NCI-H128 (cell line): ENCODE measurements at regions not wholly inside any gene's neighbourhood (a gene's known extent, or its start where the extent isn't known, plus 50 kb on each side); places are given as distances from the start of the nearest gene placed in this dataset.

Source experiments
- DNase-seq: peaks from one replicate; lab custom pipeline; 2025; ENCODE audit not compliant: unreplicated experiment; lab: John Stamatoyannopoulos, UW

- DNase-seq: no peak
Measured at GRCh38 chr12:65546528-65546927, 268.0 kb downstream of the MSRB3 start.

- peak; percentile 63 for DNase-seq
Measured at GRCh38 chr12:65556676-65557437, 267.4 kb upstream of the HMGA2 start.

- no peak for DNase-seq
Measured at GRCh38 chr12:65557438-65558181, 266.7 kb upstream of the HMGA2 start.

GRCh38 chr12:65560286-65560685, 264.0 kb upstream of the HMGA2 start:
- DNase-seq: no peak

- DNase-seq: no peak
Measured at GRCh38 chr12:65561798-65562382, 262.4 kb upstream of the HMGA2 start.

GRCh38 chr12:65565601-65566560, 258.4 kb upstream of the HMGA2 start:
- no peak for DNase-seq

- DNase-seq: no peak
Measured at GRCh38 chr12:65566751-65567150, 257.5 kb upstream of the HMGA2 start.

- DNase-seq: no peak
Measured at GRCh38 chr12:65567820-65568219, 256.5 kb upstream of the HMGA2 start.

- DNase-seq: no peak
Measured at GRCh38 chr12:65568517-65568916, 255.8 kb upstream of the HMGA2 start.

GRCh38 chr12:65570451-65571130, 253.7 kb upstream of the HMGA2 start:
- DNase-seq: no peak

- DNase-seq: no peak
Measured at GRCh38 chr12:65574867-65575266, 249.4 kb upstream of the HMGA2 start.

- DNase-seq: no peak
Measured at GRCh38 chr12:65584016-65584415, 240.3 kb upstream of the HMGA2 start.

- DNase-seq: no peak
Measured at GRCh38 chr12:65585648-65586602, 238.4 kb upstream of the HMGA2 start.

- DNase-seq: no peak
Measured at GRCh38 chr12:65586796-65587195, 237.5 kb upstream of the HMGA2 start.

- DNase-seq: no peak
Measured at GRCh38 chr12:65590318-65590717, 234.0 kb upstream of the HMGA2 start.

GRCh38 chr12:65592416-65592815, 231.9 kb upstream of the HMGA2 start:
- DNase-seq: no peak

- no peak for DNase-seq
Measured at GRCh38 chr12:65593239-65593701, 231.0 kb upstream of the HMGA2 start.

GRCh38 chr12:65594409-65594808, 229.9 kb upstream of the HMGA2 start:
- DNase-seq: no peak

GRCh38 chr12:65595016-65595560, 229.2 kb upstream of the HMGA2 start:
- DNase-seq: no peak
